ENCODE measurements at regions not wholly inside any gene's neighbourhood (a gene's known extent, or its start where the extent isn't known, plus 50 kb on each side); places are given as distances from the start of the nearest gene placed in this dataset.

- TF ChIP-seq, protein P1, sequence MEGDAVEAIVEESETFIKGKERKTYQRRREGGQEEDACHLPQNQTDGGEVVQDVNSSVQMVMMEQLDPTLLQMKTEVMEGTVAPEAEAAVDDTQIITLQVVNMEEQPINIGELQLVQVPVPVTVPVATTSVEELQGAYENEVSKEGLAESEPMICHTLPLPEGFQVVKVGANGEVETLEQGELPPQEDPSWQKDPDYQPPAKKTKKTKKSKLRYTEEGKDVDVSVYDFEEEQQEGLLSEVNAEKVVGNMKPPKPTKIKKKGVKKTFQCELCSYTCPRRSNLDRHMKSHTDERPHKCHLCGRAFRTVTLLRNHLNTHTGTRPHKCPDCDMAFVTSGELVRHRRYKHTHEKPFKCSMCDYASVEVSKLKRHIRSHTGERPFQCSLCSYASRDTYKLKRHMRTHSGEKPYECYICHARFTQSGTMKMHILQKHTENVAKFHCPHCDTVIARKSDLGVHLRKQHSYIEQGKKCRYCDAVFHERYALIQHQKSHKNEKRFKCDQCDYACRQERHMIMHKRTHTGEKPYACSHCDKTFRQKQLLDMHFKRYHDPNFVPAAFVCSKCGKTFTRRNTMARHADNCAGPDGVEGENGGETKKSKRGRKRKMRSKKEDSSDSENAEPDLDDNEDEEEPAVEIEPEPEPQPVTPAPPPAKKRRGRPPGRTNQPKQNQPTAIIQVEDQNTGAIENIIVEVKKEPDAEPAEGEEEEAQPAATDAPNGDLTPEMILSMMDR (IDR thresholded peaks at IDR 0.05; ENCODE audit: borderline replicate concordance, extremely low read depth, low read length, poor library complexity, severe bottlenecking): no peak
- TF ChIP-seq EZH2 (IDR thresholded peaks at IDR 0.05; ENCODE audit: borderline replicate concordance, low read depth, low read length, severe bottlenecking): no peak
Observed at GRCh38 chr15:81529481-81529880, 155.5 kb upstream of the TMC3 start.

Data from DND-41 (cell line).